Epithelial cell of esophagus (primary cell): ENCODE measurements at regions not wholly inside any gene's neighbourhood (a gene's known extent, or its start where the extent isn't known, plus 50 kb on each side); places are given as distances from the start of the nearest gene placed in this dataset.

Source experiments
- DNase-seq: peaks from one replicate; pipeline ENCODE4 v3.0.0; 2010; ENCODE audit warnings: low read depth
- H3K4me3 ChIP-seq: 2 replicates; pipeline ENCODE4 v1.5.1; 2011; ENCODE audit warnings: mild to moderate bottlenecking, low read length, control low read depth
- CTCF ChIP-seq: IDR thresholded peaks from 2 replicates; pipeline ENCODE4 v1.5.1; 2011; ENCODE audit warnings: low read depth, mild to moderate bottlenecking, low read length, control low read depth, inconsistent platforms; ENCODE audit not compliant: insufficient read depth; ENCODE audit errors: missing control alignments

GRCh38 chr18:25597476-25597875 is 245.5 kb upstream of the ZNF521 start:
- H3K4me3 ChIP-seq, result no peak overlapping the region
- TF ChIP-seq CTCF, result no peak
- DNase-seq, result no peak

- DNase-seq, result no peak
- no peak for TF ChIP-seq CTCF
- no peak overlapping the region for H3K4me3 ChIP-seq
These were observed 243.5 kb upstream of the ZNF521 start for GRCh38 chr18:25595274-25596060.

GRCh38 chr18:25594351-25594750 is 242.4 kb upstream of the ZNF521 start:
- no peak for DNase-seq
- TF ChIP-seq CTCF, result no peak
- no peak overlapping the region for H3K4me3 ChIP-seq

- no peak for DNase-seq
- H3K4me3 ChIP-seq, result no peak overlapping the region
- TF ChIP-seq CTCF, result no peak
These were observed 240.9 kb upstream of the ZNF521 start for GRCh38 chr18:25592804-25593360.

DNA sequence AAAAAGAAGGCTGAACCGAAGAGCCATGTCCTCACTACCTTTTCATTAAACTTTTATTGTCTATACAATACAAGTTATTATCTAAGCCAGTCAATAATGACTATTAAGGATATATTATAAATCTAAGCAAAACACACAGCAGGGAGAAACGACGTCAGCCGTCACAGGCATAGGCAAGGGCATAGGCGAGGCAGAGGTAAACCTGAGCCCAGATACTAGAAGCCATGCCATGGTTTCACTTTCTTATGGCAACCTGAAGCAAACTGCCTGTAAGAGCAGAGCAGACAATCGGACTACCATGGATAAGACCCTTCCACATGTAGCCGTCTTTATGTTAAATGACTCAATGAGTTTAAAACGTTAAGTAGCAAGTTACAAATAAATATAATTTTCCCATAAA is 238.5 kb upstream of the ZNF521 start:
- TF ChIP-seq CTCF, result no peak
- H3K4me3 ChIP-seq, result no peak overlapping the region
- DNase-seq, result no peak

DNA sequence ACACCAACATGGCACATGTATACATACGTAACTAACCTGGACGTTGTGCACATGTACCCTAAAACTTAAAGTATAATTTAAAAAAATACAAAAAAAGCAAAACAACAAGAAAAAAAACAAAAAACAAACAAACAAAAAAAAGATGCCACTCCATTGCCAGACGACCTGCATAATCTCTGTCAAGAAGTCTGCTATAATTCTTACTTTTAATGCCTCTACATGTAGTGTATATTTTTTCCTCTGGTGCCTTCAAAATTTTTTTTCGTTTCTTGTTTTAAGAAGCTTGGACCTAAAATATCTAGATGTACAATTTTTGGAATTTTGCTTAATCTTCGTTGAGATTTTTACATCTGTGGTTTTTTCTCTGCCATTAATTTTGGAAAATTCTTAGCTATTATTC is 235.6 kb upstream of the ZNF521 start:
- no peak for DNase-seq
- TF ChIP-seq CTCF, result no peak
- no peak overlapping the region for H3K4me3 ChIP-seq

DNA sequence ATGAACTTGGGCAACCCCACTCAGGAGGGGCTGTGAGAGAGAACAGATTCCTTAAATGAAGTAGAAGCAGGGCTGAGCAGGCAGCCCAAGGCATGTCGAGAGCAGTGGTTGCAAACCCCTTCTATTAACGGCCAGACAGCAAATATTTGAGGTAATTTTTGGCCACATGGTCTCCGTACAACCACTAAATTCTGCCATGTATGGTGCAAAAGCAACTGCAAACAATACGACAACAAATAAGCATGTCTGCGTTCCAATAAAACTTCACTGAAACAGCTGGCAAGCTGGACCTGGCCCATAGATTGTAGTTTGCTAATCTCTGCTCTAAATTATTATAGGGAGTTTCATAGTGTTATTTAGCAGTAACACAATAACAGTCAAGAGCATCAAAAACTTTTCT is 217.0 kb upstream of the ZNF521 start:
- no peak for TF ChIP-seq CTCF
- no peak overlapping the region for H3K4me3 ChIP-seq
- DNase-seq, result no peak
